Lower lobe of right lung (tissue), 2 donors: ENCODE measurements at regions not wholly inside any gene's neighbourhood (a gene's known extent, or its start where the extent isn't known, plus 50 kb on each side); places are given as distances from the start of the nearest gene placed in this dataset.
A peak's percentile ranks its signal among the peaks of the same experiment; 100 is the strongest.

ENCODE experiments used
- ATAC-seq, 2 donors: fragments of 200-7000 bp; cut with Tn5 transposase; one replicate each; pipeline ENCODE4 v1.9.1; 2020 to 2022; ENCODE audit warnings: mild to moderate bottlenecking in 2 of 2, moderate library complexity in 2 of 2
- DNase-seq: peaks from one replicate; pipeline ENCODE4 v3.0.0-alpha.2; 2020
- H3K27ac ChIP-seq: fragments of 200-600 bp; one replicate; pipeline ENCODE4 v1.8.0; 2022
- H3K27me3 ChIP-seq: fragments of 200-600 bp; one replicate; pipeline ENCODE4 v1.8.0; 2022; ENCODE audit warnings: low read depth
- H3K36me3 ChIP-seq: fragments of 200-600 bp; one replicate; pipeline ENCODE4 v1.8.0; 2022; ENCODE audit warnings: mild to moderate bottlenecking
- H3K4me1 ChIP-seq: fragments of 200-600 bp; one replicate; pipeline ENCODE4 v1.8.0; 2022
- H3K4me3 ChIP-seq: fragments of 200-600 bp; one replicate; pipeline ENCODE4 v1.8.0; 2022; ENCODE audit warnings: mild to moderate bottlenecking
- H3K9me3 ChIP-seq: fragments of 200-600 bp; one replicate; pipeline ENCODE4 v1.8.0; 2022
- CTCF ChIP-seq: fragments of 200-600 bp; IDR thresholded peaks from one replicate; pipeline ENCODE4 v1.8.0; 2022; ENCODE audit warnings: antibody characterized with exemption, mild to moderate bottlenecking
- intact Hi-C: fragments of 100-400 bp; cut with DNase I; formaldehyde crosslinking; loops from one replicate; pipeline ENCODE4 v1.11.0; 2022
- donor health status: DM: no; HTN: yes; CAD: no; lungs with severe emphysema.

GRCh38 chr11:29629286-29629685 lies 387.5 kb downstream of the KCNA4 start:
- DNase-seq, result no peak
- no peak for ATAC-seq
- Histone ChIP-seq H3K27ac (no peak overlapping the region), H3K4me1 (no peaks in the 10 kb centered on the region), H3K36me3 (no peaks in the 10 kb centered on the region), H3K27me3 (no peaks in the 10 kb centered on the region), H3K9me3 (no peaks in the 10 kb centered on the region), H3K4me3 (no peak overlapping the region)
- no peak for TF ChIP-seq CTCF
- intact Hi-C loops, result no loop called here

GRCh38 chr11:29628609-29629008 lies 388.2 kb downstream of the KCNA4 start:
- Histone ChIP-seq H3K27me3 (no peaks in the 10 kb centered on the region), H3K36me3 (no peaks in the 10 kb centered on the region), H3K9me3 (no peaks in the 10 kb centered on the region), H3K4me3 (no peak overlapping the region), H3K4me1 (no peaks in the 10 kb centered on the region), H3K27ac (no peak overlapping the region)
- TF ChIP-seq CTCF, result no peak
- ATAC-seq (no peak), DNase-seq (no peak)
- intact Hi-C loops, result no loop called here

GRCh38 chr11:29627541-29627940 lies 389.3 kb downstream of the KCNA4 start:
- Histone ChIP-seq H3K4me1 (no peaks in the 10 kb centered on the region), H3K4me3 (no peak overlapping the region), H3K27me3 (no peaks in the 10 kb centered on the region), H3K36me3 (no peaks in the 10 kb centered on the region), H3K27ac (no peak overlapping the region), H3K9me3 (no peaks in the 10 kb centered on the region)
- intact Hi-C loops, result no loop called here
- no peak for TF ChIP-seq CTCF
- ATAC-seq (no peak), DNase-seq (no peak)

GRCh38 chr11:29623144-29623722 lies 393.6 kb downstream of the KCNA4 start:
- no peak overlapping the region for H3K27ac ChIP-seq
- H3K9me3 ChIP-seq, result no peaks in the 10 kb centered on the region
- no peaks in the 10 kb centered on the region for H3K27me3 ChIP-seq
- intact Hi-C loops, result no loop called here
- no peak overlapping the region for H3K4me3 ChIP-seq
- no peak for DNase-seq
- ATAC-seq, result no peak
- no peaks in the 10 kb centered on the region for H3K36me3 ChIP-seq
- no peaks in the 10 kb centered on the region for H3K4me1 ChIP-seq
- TF ChIP-seq CTCF, result no peak

GRCh38 chr11:29616611-29617010 lies 400.2 kb downstream of the KCNA4 start:
- Histone ChIP-seq H3K4me1 (no peaks in the 10 kb centered on the region), H3K4me3 (no peak overlapping the region), H3K36me3 (no peaks in the 10 kb centered on the region), H3K9me3 (no peaks in the 10 kb centered on the region), H3K27ac (no peak overlapping the region), H3K27me3 (no peaks in the 10 kb centered on the region)
- DNase-seq (no peak), ATAC-seq (peak in 1 of 2 donors; percentile 21)
- no peak for TF ChIP-seq CTCF
- intact Hi-C loops, result no loop called here

GRCh38 chr11:29612423-29612822 lies 404.4 kb downstream of the KCNA4 start:
- Histone ChIP-seq H3K36me3 (no peaks in the 10 kb centered on the region), H3K4me3 (no peak overlapping the region), H3K9me3 (no peaks in the 10 kb centered on the region), H3K27ac (no peak overlapping the region), H3K27me3 (no peaks in the 10 kb centered on the region), H3K4me1 (no peaks in the 10 kb centered on the region)
- intact Hi-C loops, result no loop called here
- DNase-seq, result no peak
- ATAC-seq, result no peak
- no peak for TF ChIP-seq CTCF
